Body of pancreas (tissue), 4 donors: ENCODE measurements at regions not wholly inside any gene's neighbourhood (a gene's known extent, or its start where the extent isn't known, plus 50 kb on each side); places are given as distances from the start of the nearest gene placed in this dataset.

ENCODE experiments used
- POLR2A ChIP-seq, 3 donors: fragments of 450-650 bp; IDR thresholded peaks; one replicate each; pipeline ENCODE4 v1.6.1; 2016; ENCODE audit warnings: antibody characterized with exemption in 3 of 3, mild to moderate bottlenecking in 2 of 3
- TF ChIP-seq, protein P1 (sequence below), 7 experiments: fragments of 450-650 bp in 4 of 7; fragments of 200-600 bp in 3 of 7; sonication (generic) in 3 of 7; IDR thresholded peaks; one replicate each; pipeline ENCODE4 v1.5.1; 2016 to 2019; ENCODE audit warnings: antibody characterized with exemption in 7 of 7

DNA sequence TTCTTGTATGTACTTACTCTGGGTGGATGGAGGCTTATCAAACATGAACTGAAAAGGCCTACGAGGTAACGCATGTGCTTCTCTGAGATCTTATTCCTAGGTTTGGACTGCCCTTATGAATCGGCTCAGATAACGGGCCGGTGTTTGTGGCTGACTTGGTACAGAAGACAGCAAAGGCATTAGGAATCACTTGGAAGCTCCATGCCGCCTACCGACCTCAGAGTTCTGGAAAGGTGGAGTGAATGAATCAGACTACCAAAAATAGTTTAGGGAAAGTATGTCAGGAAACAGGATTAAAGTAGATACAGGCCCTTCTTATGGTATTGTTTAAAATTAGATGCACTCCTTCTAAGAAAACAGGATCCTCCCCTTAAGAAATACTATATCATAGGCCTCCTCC lies 172.4 kb upstream of the PCDH9 start:
- no peak for TF ChIP-seq POLR2A (IDR thresholded peaks at IDR 0.05)
- TF ChIP-seq, protein P1, sequence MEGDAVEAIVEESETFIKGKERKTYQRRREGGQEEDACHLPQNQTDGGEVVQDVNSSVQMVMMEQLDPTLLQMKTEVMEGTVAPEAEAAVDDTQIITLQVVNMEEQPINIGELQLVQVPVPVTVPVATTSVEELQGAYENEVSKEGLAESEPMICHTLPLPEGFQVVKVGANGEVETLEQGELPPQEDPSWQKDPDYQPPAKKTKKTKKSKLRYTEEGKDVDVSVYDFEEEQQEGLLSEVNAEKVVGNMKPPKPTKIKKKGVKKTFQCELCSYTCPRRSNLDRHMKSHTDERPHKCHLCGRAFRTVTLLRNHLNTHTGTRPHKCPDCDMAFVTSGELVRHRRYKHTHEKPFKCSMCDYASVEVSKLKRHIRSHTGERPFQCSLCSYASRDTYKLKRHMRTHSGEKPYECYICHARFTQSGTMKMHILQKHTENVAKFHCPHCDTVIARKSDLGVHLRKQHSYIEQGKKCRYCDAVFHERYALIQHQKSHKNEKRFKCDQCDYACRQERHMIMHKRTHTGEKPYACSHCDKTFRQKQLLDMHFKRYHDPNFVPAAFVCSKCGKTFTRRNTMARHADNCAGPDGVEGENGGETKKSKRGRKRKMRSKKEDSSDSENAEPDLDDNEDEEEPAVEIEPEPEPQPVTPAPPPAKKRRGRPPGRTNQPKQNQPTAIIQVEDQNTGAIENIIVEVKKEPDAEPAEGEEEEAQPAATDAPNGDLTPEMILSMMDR (IDR thresholded peaks at IDR 0.05): no peak
